Subcutaneous abdominal adipose tissue (tissue), 5 donors: ENCODE measurements at regions not wholly inside any gene's neighbourhood (a gene's known extent, or its start where the extent isn't known, plus 50 kb on each side); places are given as distances from the start of the nearest gene placed in this dataset.

Experiments
- H3K27ac ChIP-seq: one replicate; pipeline ENCODE4 v1.7.0; 2013; ENCODE audit warnings: low read depth, mild to moderate bottlenecking, inconsistent platforms, low read length, moderate library complexity
- H3K27me3 ChIP-seq, 5 donors: one replicate each; pipeline ENCODE4 v1.7.0; 2013; ENCODE audit warnings: low read length in 5 of 5, inconsistent platforms in 1 of 5; ENCODE audit not compliant: control insufficient read depth in 5 of 5, insufficient read depth in 4 of 5
- H3K36me3 ChIP-seq, 5 donors: one replicate each; pipeline ENCODE4 v1.7.0; 2013; ENCODE audit warnings: low read length in 5 of 5; ENCODE audit not compliant: control insufficient read depth in 5 of 5, insufficient read depth in 5 of 5
- H3K4me1 ChIP-seq, 5 donors: one replicate each; pipeline ENCODE4 v1.7.0; 2013; ENCODE audit warnings: low read length in 5 of 5, mild to moderate bottlenecking in 3 of 5, moderate library complexity in 1 of 5; ENCODE audit not compliant: control insufficient read depth in 5 of 5, insufficient read depth in 5 of 5
- H3K4me3 ChIP-seq, 5 donors: one replicate each; pipeline ENCODE4 v1.7.0; 2013; ENCODE audit warnings: low read length in 5 of 5, low read depth in 1 of 5
- H3K9ac ChIP-seq, 5 donors: one replicate each; pipeline ENCODE4 v1.7.0; 2013; ENCODE audit warnings: low read length in 5 of 5, mild to moderate bottlenecking in 4 of 5, moderate library complexity in 3 of 5
- H3K9me3 ChIP-seq, 5 donors: one replicate each; pipeline ENCODE4 v1.7.0; 2013; ENCODE audit warnings: low read length in 5 of 5; ENCODE audit not compliant: control insufficient read depth in 5 of 5
- donor health status: healthy.
- donor health status: healthy.
- donor health status: healthy.
- donor health status: healthy.
- donor health status: healthy.

GRCh38 chr5:4191703-4192102 lies 596.1 kb downstream of the IRX1 start:
- no peaks in the 10 kb centered on the region for H3K27me3 ChIP-seq
- no peaks in the 10 kb centered on the region for H3K4me1 ChIP-seq
- H3K4me3 ChIP-seq, result no peak overlapping the region
- no peaks in the 10 kb centered on the region for H3K36me3 ChIP-seq
- no peak overlapping the region for H3K27ac ChIP-seq
- H3K9ac ChIP-seq, result no peak overlapping the region
- H3K9me3 ChIP-seq, result no peaks in the 10 kb centered on the region

- H3K4me3 ChIP-seq, result no peak overlapping the region
- no peaks in the 10 kb centered on the region for H3K36me3 ChIP-seq
- H3K4me1 ChIP-seq, result no peaks in the 10 kb centered on the region
- H3K9me3 ChIP-seq, result no peaks in the 10 kb centered on the region
- no peaks in the 10 kb centered on the region for H3K27me3 ChIP-seq
- H3K9ac ChIP-seq, result no peak overlapping the region
- H3K27ac ChIP-seq, result no peak overlapping the region
These were observed 596.5 kb downstream of the IRX1 start for GRCh38 chr5:4192111-4192510.

- no peaks in the 10 kb centered on the region for H3K9me3 ChIP-seq
- H3K9ac ChIP-seq, result no peak overlapping the region
- no peaks in the 10 kb centered on the region for H3K36me3 ChIP-seq
- H3K27me3 ChIP-seq, result no peaks in the 10 kb centered on the region
- H3K27ac ChIP-seq, result no peak overlapping the region
- no peaks in the 10 kb centered on the region for H3K4me1 ChIP-seq
- no peak overlapping the region for H3K4me3 ChIP-seq
These were observed 601.1 kb downstream of the IRX1 start for GRCh38 chr5:4196744-4197143.

GRCh38 chr5:4197151-4197550 lies 601.5 kb downstream of the IRX1 start:
- no peaks in the 10 kb centered on the region for H3K9me3 ChIP-seq
- no peaks in the 10 kb centered on the region for H3K27me3 ChIP-seq
- H3K4me1 ChIP-seq, result no peaks in the 10 kb centered on the region
- no peak overlapping the region for H3K9ac ChIP-seq
- no peak overlapping the region for H3K27ac ChIP-seq
- no peaks in the 10 kb centered on the region for H3K36me3 ChIP-seq
- H3K4me3 ChIP-seq, result no peak overlapping the region

GRCh38 chr5:4198461-4198860 lies 602.8 kb downstream of the IRX1 start:
- Histone ChIP-seq H3K9me3 (no peaks in the 10 kb centered on the region), H3K4me3 (no peak overlapping the region), H3K27ac (no peak overlapping the region), H3K9ac (no peak overlapping the region), H3K4me1 (no peaks in the 10 kb centered on the region), H3K27me3 (no peaks in the 10 kb centered on the region), H3K36me3 (no peaks in the 10 kb centered on the region)

GRCh38 chr5:4199049-4199841 lies 603.6 kb downstream of the IRX1 start:
- Histone ChIP-seq H3K27ac (no peak overlapping the region), H3K27me3 (no peaks in the 10 kb centered on the region), H3K9me3 (no peaks in the 10 kb centered on the region), H3K4me3 (no peak overlapping the region), H3K36me3 (no peaks in the 10 kb centered on the region), H3K9ac (no peak overlapping the region), H3K4me1 (peaks cover 0 to 2% (median 1%) of the 10 kb centered on the region in 5 donors)

- Histone ChIP-seq H3K27ac (no peak overlapping the region), H3K36me3 (no peaks in the 10 kb centered on the region), H3K4me3 (no peak overlapping the region), H3K4me1 (peaks cover 0 to 24% (median 23%) of the 10 kb centered on the region in 5 donors), H3K9me3 (no peaks in the 10 kb centered on the region), H3K27me3 (no peaks in the 10 kb centered on the region), H3K9ac (no peak overlapping the region)
These were observed 607.5 kb downstream of the IRX1 start for GRCh38 chr5:4203146-4203545.

GRCh38 chr5:4204276-4205141 lies 608.9 kb downstream of the IRX1 start:
- peaks cover 0 to 24% (median 23%) of the 10 kb centered on the region in 5 donors for H3K4me1 ChIP-seq
- no peak overlapping the region for H3K9ac ChIP-seq
- H3K36me3 ChIP-seq, result no peaks in the 10 kb centered on the region
- no peak overlapping the region for H3K27ac ChIP-seq
- no peaks in the 10 kb centered on the region for H3K27me3 ChIP-seq
- no peaks in the 10 kb centered on the region for H3K9me3 ChIP-seq
- H3K4me3 ChIP-seq, result peak overlapping the region in 1 of 5 donors; percentile 17

- peak overlapping the region; percentile 61 for H3K27ac ChIP-seq
- H3K36me3 ChIP-seq, result no peaks in the 10 kb centered on the region
- H3K4me3 ChIP-seq, result peak overlapping the region in 1 of 5 donors; percentile 10
- no peak overlapping the region for H3K9ac ChIP-seq
- no peaks in the 10 kb centered on the region for H3K9me3 ChIP-seq
- H3K4me1 ChIP-seq, result peaks cover 0 to 24% (median 23%) of the 10 kb centered on the region in 5 donors
- no peaks in the 10 kb centered on the region for H3K27me3 ChIP-seq
These were observed 609.8 kb downstream of the IRX1 start for GRCh38 chr5:4205398-4205797.

GRCh38 chr5:4206127-4206526 lies 610.5 kb downstream of the IRX1 start:
- H3K36me3 ChIP-seq, result no peaks in the 10 kb centered on the region
- peaks cover 0 to 24% (median 23%) of the 10 kb centered on the region in 5 donors for H3K4me1 ChIP-seq
- H3K27me3 ChIP-seq, result no peaks in the 10 kb centered on the region
- no peak overlapping the region for H3K9ac ChIP-seq
- H3K4me3 ChIP-seq, result peak overlapping the region in 1 of 5 donors; percentile 13
- peak overlapping the region; percentile 61 for H3K27ac ChIP-seq
- H3K9me3 ChIP-seq, result no peaks in the 10 kb centered on the region
